HG03575 (cell line): ENCODE measurements at regions not wholly inside any gene's neighbourhood (a gene's known extent, or its start where the extent isn't known, plus 50 kb on each side); places are given as distances from the start of the nearest gene placed in this dataset.

Experiments
- ATAC-seq: cut with Tn5 transposase; IDR thresholded peaks from one replicate; pipeline ENCODE4 v1.9.1; 2021; ENCODE audit not compliant: unreplicated experiment, insufficient number of reproducible peaks, low FRiP score; ENCODE audit errors: extremely low read depth

DNA sequence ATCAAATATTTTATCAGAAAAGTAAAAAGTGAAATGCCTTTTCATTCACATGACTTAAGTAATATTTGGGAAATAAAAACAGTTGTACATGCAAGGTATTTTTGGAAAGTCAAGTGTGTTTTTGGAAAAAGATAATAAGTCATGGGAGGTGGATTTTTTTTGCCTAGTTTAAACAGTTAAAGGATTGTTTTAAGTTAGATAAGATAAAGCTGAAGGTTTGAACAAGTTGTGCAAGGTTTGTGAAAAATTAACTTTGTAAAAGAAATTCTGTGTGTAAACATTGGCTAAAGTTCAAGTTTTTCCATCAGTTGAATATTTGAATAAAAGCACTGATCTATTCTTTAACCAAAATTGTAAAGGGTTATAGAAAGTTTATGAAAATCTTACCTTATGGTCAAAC is 207.9 kb upstream of the RGPD4 start:
- no peak for ATAC-seq

DNA sequence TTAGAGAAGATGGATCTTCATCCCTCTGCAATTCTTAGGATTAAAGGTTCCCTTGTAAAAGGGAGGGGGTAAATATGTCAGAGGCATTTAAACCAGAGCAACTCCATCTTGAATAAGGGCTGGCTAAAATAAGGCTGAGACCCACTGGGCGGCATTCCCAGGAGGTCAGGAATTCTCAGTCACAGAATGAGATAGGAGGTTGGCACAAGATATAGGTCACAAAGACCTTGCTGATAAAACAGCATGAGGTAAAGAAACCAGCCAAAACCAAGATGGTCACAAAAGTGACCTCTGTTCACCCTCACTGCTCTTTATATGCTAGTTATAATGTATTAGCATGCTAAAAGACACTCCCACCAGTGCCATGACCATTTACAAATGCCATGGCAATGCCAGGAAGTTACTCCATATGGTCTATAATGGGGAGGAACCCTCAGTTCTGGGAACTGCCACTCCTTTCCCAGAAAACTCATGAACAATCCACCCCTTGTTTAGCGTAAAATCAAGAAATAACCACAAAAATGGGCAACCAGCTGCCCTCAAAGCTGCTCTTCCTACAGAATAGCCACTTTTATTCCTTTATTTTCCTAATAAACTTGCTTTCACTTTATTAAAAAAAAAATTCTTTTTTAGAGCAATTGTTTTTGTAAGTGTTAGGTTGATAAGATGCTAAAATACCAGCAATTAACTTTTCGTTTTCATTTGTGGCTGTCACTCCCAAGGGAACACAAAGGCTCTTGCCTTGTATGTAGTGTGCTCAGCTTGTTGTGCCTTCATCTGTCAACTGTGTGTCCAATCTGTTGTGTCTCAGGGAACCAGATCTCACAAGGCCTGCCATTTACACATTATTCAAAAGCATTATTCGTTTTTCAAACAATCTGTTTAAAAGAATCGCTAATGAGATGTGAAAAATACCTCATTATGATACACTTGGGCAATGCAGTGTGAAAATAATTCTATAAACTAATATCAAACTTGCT is 205.2 kb upstream of the RGPD4 start:
- no peak for ATAC-seq

GRCh38 chr2:107622741-107623310 is 203.9 kb upstream of the RGPD4 start:
- ATAC-seq = no peak

- no peak for ATAC-seq
These were observed 200.7 kb upstream of the RGPD4 start for GRCh38 chr2:107625982-107626381.

DNA sequence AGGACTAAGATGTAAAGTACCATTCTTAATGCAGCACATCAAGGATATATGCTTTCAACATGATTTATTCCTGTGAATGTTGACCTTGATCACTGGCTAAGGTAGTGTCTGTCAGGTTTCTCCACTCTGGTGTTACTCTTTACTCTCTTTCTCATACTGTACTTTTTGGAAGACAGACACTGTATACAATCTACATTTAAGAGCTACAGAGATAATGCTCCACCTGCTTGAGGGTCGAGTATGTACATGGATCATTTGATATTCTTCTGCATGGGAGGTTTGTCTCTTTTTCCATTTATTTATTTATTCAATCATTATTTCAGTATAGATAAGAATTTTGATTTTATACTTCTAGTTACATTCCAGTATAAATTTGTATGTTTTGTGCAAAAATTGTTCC is 199.5 kb upstream of the RGPD4 start:
- ATAC-seq = no peak

- ATAC-seq = no peak
These were observed 198.8 kb upstream of the RGPD4 start for GRCh38 chr2:107627926-107628325.

- no peak for ATAC-seq
These were observed 193.0 kb upstream of the RGPD4 start for GRCh38 chr2:107633580-107634147.

DNA sequence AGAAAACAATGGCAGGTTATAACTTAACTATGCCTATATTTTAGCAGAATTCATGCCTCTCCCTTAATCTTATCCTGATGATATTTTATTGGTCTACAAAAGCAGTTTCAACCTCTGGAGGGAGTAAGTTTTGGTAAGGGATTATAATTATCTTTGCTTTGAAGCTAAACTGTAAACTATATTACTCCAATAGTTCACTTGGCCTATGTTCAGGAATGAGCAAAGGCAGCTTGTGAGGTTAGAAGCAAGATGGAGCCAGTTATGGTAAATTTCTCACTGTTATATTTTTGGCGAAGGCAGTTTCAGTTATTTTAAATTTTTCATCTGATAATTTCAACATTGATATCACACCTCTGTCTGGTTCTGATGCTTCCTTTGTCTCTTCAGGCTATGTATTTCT is 192.5 kb upstream of the RGPD4 start:
- ATAC-seq = no peak

GRCh38 chr2:107635883-107636282 is 190.8 kb upstream of the RGPD4 start:
- no peak for ATAC-seq

GRCh38 chr2:107645586-107645985 is 181.1 kb upstream of the RGPD4 start:
- no peak for ATAC-seq

DNA sequence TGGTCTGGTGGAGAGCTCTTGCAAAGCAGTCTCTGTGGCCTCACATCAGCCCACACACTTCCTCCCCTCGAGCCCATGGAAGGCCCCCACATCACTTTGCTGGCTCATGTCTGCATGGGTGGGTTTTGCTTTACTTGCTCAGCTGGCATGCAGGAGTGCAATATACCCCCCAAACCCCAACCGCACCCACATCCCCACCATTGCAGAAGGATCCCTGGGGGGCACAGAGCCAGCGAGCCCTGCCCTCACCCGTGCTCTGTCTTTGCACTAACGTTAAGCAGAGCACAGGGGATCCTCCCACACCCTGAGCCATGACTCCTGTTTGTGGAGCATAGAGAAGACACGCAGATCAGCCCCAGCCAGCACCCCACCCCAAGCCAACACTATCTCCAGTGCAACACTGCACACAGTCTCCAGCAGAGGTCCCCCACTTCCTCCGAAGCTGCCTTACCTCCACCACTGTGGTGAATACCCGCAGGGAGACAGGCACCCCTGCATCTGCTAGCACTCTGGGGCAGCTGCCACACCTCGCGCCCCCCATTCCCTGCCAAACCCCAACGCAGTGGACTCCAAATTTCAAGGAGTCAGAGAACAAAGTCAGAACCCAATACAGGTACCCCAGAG is 177.8 kb upstream of the RGPD4 start:
- no peak for ATAC-seq

DNA sequence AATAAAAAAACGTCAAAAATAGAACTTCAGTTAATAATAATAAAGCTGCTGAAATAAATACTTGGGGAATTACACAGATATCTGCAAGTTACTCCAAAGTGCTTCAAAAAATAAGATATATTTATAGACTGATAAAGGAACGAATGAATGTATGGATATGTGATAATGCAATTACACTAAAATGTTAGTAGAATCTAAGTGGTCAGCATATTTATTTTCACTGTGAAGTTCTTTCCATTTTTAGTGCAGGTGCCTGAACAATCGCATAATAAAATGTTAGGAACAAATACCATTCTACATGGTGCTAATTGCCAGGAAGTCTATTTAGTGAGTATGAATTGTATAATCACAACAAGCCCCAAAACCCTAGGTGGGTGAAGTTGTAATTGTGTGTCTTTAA is 169.6 kb upstream of the RGPD4 start:
- no peak for ATAC-seq

- no peak for ATAC-seq
These were observed 163.1 kb upstream of the RGPD4 start for GRCh38 chr2:107663632-107664031.

GRCh38 chr2:107669335-107669734 is 157.4 kb upstream of the RGPD4 start:
- ATAC-seq = no peak

GRCh38 chr2:107681936-107682335 is 144.8 kb upstream of the RGPD4 start:
- ATAC-seq = no peak

GRCh38 chr2:107684421-107684820 is 142.3 kb upstream of the RGPD4 start:
- ATAC-seq = no peak

DNA sequence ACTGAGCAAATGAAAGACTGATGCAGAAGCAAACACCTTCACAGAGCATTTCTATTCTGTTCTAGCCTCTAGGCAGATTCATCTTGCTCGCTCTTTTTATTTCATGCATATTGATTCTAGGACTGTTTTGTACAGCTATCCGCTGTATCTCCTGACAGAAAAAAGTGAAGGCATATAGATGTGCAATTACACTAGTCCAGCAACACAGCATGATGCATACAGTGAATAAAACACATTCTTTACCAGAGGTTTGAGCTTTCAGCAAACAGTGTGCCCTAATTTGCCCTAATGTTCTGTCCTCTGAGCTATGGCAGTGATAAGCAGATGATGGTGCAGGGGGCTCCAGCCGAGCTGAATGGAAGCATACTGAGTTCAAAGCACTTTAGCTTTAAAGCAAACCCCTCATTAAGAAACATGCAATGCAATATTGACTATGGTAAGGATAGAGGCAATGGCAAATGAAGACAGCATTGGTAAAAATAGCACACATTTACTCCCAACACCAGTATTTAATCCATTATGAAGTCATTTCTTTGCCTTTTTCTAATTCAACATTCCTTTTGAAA is 141.2 kb upstream of the RGPD4 start:
- no peak for ATAC-seq

DNA sequence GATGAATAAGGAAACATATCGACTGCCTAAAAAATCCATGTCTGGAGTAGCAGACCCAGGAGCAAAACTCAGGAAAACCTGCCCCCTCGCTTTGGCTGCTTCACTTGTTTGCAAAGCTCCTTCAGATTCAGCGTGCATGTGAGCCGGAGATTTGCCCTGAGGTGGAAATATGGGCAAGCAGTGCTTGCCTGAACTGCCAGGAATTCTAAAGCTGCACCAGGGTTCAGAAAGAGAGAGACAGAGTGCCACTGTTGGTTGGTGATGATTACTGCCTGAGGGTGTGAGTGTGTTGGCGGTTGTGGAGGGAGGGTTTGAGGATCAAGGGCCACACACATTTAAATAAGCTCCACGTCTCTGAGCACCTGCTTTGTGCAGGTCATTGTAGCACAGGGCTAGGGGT is 139.6 kb upstream of the RGPD4 start:
- ATAC-seq = no peak

GRCh38 chr2:107688135-107688534 is 138.6 kb upstream of the RGPD4 start:
- ATAC-seq = no peak
